ENCODE measurements at regions not wholly inside any gene's neighbourhood (a gene's known extent, or its start where the extent isn't known, plus 50 kb on each side); places are given as distances from the start of the nearest gene placed in this dataset.

- dilution Hi-C loops (cut with MboI; ENCODE audit: extremely low pct_ligation_motif_present, low sequenced_read_pairs): no loop called here
- H3K9ac ChIP-seq (ENCODE audit: control insufficient read depth, extremely low read depth, insufficient read depth, low read length): no peak overlapping the region
- H3K4me1 ChIP-seq (ENCODE audit: control insufficient read depth, extremely low read depth, insufficient read depth, low read length): no peaks in the 10 kb centered on the region
- DNase-seq (ENCODE audit: low read depth, low spot score): no peak
- no peaks in the 10 kb centered on the region for H3K27me3 ChIP-seq (ENCODE audit: control insufficient read depth, extremely low read depth, insufficient read depth, low read length)
- no peak for TF ChIP-seq EZH2 (IDR thresholded peaks at IDR 0.05; ENCODE audit: low read length)
- TF ChIP-seq, protein P1, sequence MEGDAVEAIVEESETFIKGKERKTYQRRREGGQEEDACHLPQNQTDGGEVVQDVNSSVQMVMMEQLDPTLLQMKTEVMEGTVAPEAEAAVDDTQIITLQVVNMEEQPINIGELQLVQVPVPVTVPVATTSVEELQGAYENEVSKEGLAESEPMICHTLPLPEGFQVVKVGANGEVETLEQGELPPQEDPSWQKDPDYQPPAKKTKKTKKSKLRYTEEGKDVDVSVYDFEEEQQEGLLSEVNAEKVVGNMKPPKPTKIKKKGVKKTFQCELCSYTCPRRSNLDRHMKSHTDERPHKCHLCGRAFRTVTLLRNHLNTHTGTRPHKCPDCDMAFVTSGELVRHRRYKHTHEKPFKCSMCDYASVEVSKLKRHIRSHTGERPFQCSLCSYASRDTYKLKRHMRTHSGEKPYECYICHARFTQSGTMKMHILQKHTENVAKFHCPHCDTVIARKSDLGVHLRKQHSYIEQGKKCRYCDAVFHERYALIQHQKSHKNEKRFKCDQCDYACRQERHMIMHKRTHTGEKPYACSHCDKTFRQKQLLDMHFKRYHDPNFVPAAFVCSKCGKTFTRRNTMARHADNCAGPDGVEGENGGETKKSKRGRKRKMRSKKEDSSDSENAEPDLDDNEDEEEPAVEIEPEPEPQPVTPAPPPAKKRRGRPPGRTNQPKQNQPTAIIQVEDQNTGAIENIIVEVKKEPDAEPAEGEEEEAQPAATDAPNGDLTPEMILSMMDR (optimal IDR thresholded peaks at IDR 0.05 in 1 of 3, IDR thresholded peaks at IDR 0.05 in 1 of 3, conservative IDR thresholded peaks at IDR 0.05 in 1 of 3; ENCODE audit: extremely low read depth in 1 of 3, insufficient read depth in 2 of 3, low read length in 3 of 3): no peak
- H3K9me1 ChIP-seq (ENCODE audit: control insufficient read depth, extremely low read depth, insufficient read depth, low read length): no peaks in the 10 kb centered on the region
- H3K9me3 ChIP-seq (ENCODE audit: control insufficient read depth, low read depth, low read length): no peaks in the 10 kb centered on the region
- FAIRE-seq: no peak
- H3K4me3 ChIP-seq (ENCODE audit: control insufficient read depth in 2 of 3, extremely low read depth in 1 of 3, insufficient read depth in 2 of 3, low read depth in 1 of 3, low read length in 3 of 3): no peak overlapping the region
- H4K20me1 ChIP-seq (ENCODE audit: control insufficient read depth, extremely low read depth, insufficient read depth, low read length): no peaks in the 10 kb centered on the region
- H2AFZ ChIP-seq (ENCODE audit: control insufficient read depth, low read length): no peak overlapping the region
- H3K79me2 ChIP-seq (ENCODE audit: control insufficient read depth, insufficient read depth, low read length): no peaks in the 10 kb centered on the region
- H3K27ac ChIP-seq (ENCODE audit: control insufficient read depth, insufficient read depth, low read length): no peak overlapping the region
- H3K36me3 ChIP-seq (ENCODE audit: control insufficient read depth in 2 of 2, extremely low read depth in 1 of 2, insufficient read depth in 2 of 2, low read length in 2 of 2): no peaks in the 10 kb centered on the region
- H3K4me2 ChIP-seq (ENCODE audit: control insufficient read depth, extremely low read depth, insufficient read depth, low read depth, low read length): no peak overlapping the region
Measured at GRCh38 chr9:85377731-85378289, 363.9 kb downstream of the AGTPBP1 start.

GRCh38 chr9:85368781-85369180, 373.0 kb downstream of the AGTPBP1 start:
- dilution Hi-C loops (cut with MboI; ENCODE audit: extremely low pct_ligation_motif_present, low sequenced_read_pairs): no loop called here
- Histone ChIP-seq H4K20me1 (ENCODE audit: control insufficient read depth, extremely low read depth, insufficient read depth, low read length) (no peaks in the 10 kb centered on the region), H3K4me3 (ENCODE audit: control insufficient read depth in 2 of 3, extremely low read depth in 1 of 3, insufficient read depth in 2 of 3, low read depth in 1 of 3, low read length in 3 of 3) (no peak overlapping the region), H3K79me2 (ENCODE audit: control insufficient read depth, insufficient read depth, low read length) (no peaks in the 10 kb centered on the region), H3K27me3 (ENCODE audit: control insufficient read depth, extremely low read depth, insufficient read depth, low read length) (no peaks in the 10 kb centered on the region), H2AFZ (ENCODE audit: control insufficient read depth, low read length) (no peak overlapping the region), H3K4me2 (ENCODE audit: control insufficient read depth, extremely low read depth, insufficient read depth, low read depth, low read length) (no peak overlapping the region), H3K36me3 (ENCODE audit: control insufficient read depth in 2 of 2, extremely low read depth in 1 of 2, insufficient read depth in 2 of 2, low read length in 2 of 2) (no peaks in the 10 kb centered on the region), H3K27ac (ENCODE audit: control insufficient read depth, insufficient read depth, low read length) (no peak overlapping the region), H3K9me1 (ENCODE audit: control insufficient read depth, extremely low read depth, insufficient read depth, low read length) (no peaks in the 10 kb centered on the region), H3K9ac (ENCODE audit: control insufficient read depth, extremely low read depth, insufficient read depth, low read length) (no peak overlapping the region), H3K4me1 (ENCODE audit: control insufficient read depth, extremely low read depth, insufficient read depth, low read length) (no peaks in the 10 kb centered on the region), H3K9me3 (ENCODE audit: control insufficient read depth, low read depth, low read length) (no peaks in the 10 kb centered on the region)
- no peak for FAIRE-seq
- no peak for TF ChIP-seq EZH2 (IDR thresholded peaks at IDR 0.05; ENCODE audit: low read length)
- TF ChIP-seq, protein P1 (optimal IDR thresholded peaks at IDR 0.05 in 1 of 3, IDR thresholded peaks at IDR 0.05 in 1 of 3, conservative IDR thresholded peaks at IDR 0.05 in 1 of 3; ENCODE audit: extremely low read depth in 1 of 3, insufficient read depth in 2 of 3, low read length in 3 of 3): no peak
- no peak for DNase-seq (ENCODE audit: low read depth, low spot score)
